ENCODE measurements at regions not wholly inside any gene's neighbourhood (a gene's known extent, or its start where the extent isn't known, plus 50 kb on each side); places are given as distances from the start of the nearest gene placed in this dataset.

DNA sequence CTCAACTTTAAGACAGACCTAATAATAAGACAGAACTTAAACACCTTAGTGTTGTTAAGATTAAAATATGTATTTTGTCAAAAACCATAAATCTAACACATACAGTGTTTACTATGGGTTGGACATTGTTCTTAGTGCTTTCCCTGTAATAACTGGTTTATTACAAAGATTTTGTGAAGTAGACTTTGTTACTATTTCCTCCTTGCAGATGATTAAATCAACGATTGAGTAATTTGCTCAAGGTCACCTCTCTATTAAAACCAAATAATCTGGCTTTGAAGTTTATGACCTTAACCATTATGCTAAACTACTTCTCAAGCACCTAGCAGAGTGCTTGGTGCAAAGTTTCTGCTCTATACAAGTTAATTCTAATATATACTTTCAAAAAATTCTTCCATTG lies 102.7 kb upstream of the FAM3C start:
- TF ChIP-seq, protein P1, sequence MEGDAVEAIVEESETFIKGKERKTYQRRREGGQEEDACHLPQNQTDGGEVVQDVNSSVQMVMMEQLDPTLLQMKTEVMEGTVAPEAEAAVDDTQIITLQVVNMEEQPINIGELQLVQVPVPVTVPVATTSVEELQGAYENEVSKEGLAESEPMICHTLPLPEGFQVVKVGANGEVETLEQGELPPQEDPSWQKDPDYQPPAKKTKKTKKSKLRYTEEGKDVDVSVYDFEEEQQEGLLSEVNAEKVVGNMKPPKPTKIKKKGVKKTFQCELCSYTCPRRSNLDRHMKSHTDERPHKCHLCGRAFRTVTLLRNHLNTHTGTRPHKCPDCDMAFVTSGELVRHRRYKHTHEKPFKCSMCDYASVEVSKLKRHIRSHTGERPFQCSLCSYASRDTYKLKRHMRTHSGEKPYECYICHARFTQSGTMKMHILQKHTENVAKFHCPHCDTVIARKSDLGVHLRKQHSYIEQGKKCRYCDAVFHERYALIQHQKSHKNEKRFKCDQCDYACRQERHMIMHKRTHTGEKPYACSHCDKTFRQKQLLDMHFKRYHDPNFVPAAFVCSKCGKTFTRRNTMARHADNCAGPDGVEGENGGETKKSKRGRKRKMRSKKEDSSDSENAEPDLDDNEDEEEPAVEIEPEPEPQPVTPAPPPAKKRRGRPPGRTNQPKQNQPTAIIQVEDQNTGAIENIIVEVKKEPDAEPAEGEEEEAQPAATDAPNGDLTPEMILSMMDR (optimal IDR thresholded peaks at IDR 0.05 in 1 of 3, IDR thresholded peaks at IDR 0.05 in 1 of 3, conservative IDR thresholded peaks at IDR 0.05 in 1 of 3; ENCODE audit: extremely low read depth in 1 of 3, insufficient read depth in 2 of 3, low read length in 3 of 3), result no peak
- no peak for TF ChIP-seq EZH2 (IDR thresholded peaks at IDR 0.05; ENCODE audit: low read length)

All from keratinocyte (primary cell).